Stimulated activated CD4-positive, alpha-beta T cell treated with anti-CD3 and anti-CD28 coated beads, Interleukin-12 subunit alpha, Interleukin-12 subunit beta, amount 100 ng/mL, for 24 hours (primary cell): ENCODE measurements at regions not wholly inside any gene's neighbourhood (a gene's known extent, or its start where the extent isn't known, plus 50 kb on each side); places are given as distances from the start of the nearest gene placed in this dataset.

Source experiments
- DNase-seq, 2 experiments: peaks; one replicate each; pipeline ENCODE4 v3.0.0-alpha.2; 2020; ENCODE audit warnings: low read depth in 2 of 2

GRCh38 chr10:111885046-111885445, 298.5 kb downstream of the GPAM start:
- no peak for DNase-seq

GRCh38 chr10:111885919-111886318, 297.6 kb downstream of the GPAM start:
- no peak for DNase-seq

- no peak for DNase-seq
These were observed 296.3 kb downstream of the GPAM start for GRCh38 chr10:111887266-111887665.

GRCh38 chr10:111890046-111890445, 293.5 kb downstream of the GPAM start:
- no peak for DNase-seq

- no peak for DNase-seq
These were observed 267.6 kb downstream of the GPAM start for GRCh38 chr10:111916011-111916410.

GRCh38 chr10:111921821-111922220, 261.7 kb downstream of the GPAM start:
- DNase-seq, result no peak

GRCh38 chr10:111923032-111923431, 260.5 kb downstream of the GPAM start:
- no peak for DNase-seq

GRCh38 chr10:111926286-111926685, 257.3 kb downstream of the GPAM start:
- DNase-seq, result no peak

GRCh38 chr10:111933937-111934336, 249.6 kb downstream of the GPAM start:
- DNase-seq, result no peak

GRCh38 chr10:111934931-111935330, 248.6 kb downstream of the GPAM start:
- DNase-seq, result no peak

GRCh38 chr10:111936143-111936542, 247.4 kb downstream of the GPAM start:
- DNase-seq, result no peak

- no peak for DNase-seq
These were observed 239.2 kb downstream of the GPAM start for GRCh38 chr10:111944331-111944730.

GRCh38 chr10:111953949-111954348, 229.6 kb downstream of the GPAM start:
- DNase-seq, result no peak

- no peak for DNase-seq
These were observed 229.2 kb downstream of the GPAM start for GRCh38 chr10:111954386-111954785.

- no peak for DNase-seq
These were observed 226.7 kb downstream of the GPAM start for GRCh38 chr10:111956841-111957240.

- no peak for DNase-seq
These were observed 220.6 kb downstream of the GPAM start for GRCh38 chr10:111962951-111963350.

GRCh38 chr10:111967116-111967515, 216.4 kb downstream of the GPAM start:
- no peak for DNase-seq

GRCh38 chr10:111967547-111967946, 216.0 kb downstream of the GPAM start:
- no peak for DNase-seq

GRCh38 chr10:111968647-111969046, 214.9 kb downstream of the GPAM start:
- DNase-seq, result no peak

- no peak for DNase-seq
These were observed 213.5 kb downstream of the GPAM start for GRCh38 chr10:111970111-111970510.

GRCh38 chr10:111972109-111972508, 211.5 kb downstream of the GPAM start:
- no peak for DNase-seq

GRCh38 chr10:111973306-111973705, 210.3 kb downstream of the GPAM start:
- no peak for DNase-seq

GRCh38 chr10:111973826-111974225, 209.7 kb downstream of the GPAM start:
- DNase-seq, result no peak

GRCh38 chr10:111974325-111974724, 209.2 kb downstream of the GPAM start:
- no peak for DNase-seq

- no peak for DNase-seq
These were observed 207.0 kb downstream of the GPAM start for GRCh38 chr10:111976557-111976956.
